HepG2 (cell line): ENCODE measurements at regions not wholly inside any gene's neighbourhood (a gene's known extent, or its start where the extent isn't known, plus 50 kb on each side); places are given as distances from the start of the nearest gene placed in this dataset.

Experiments used
- ATAC-seq: fragments of 200-7000 bp; cut with Tn5 transposase; 3 replicates; pipeline ENCODE4 v1.9.1; 2020; ENCODE audit warnings: mild to moderate bottlenecking, moderate library complexity
- BruUV-seq: library from RNA; stranded (reverse); fragments of 400-500 nt; replicated peaks from 2 replicates; lab custom pipeline; 2021; lab: Mats Ljungman, UMichigan
- CTCF ChIA-PET: fragments of 300-600 bp; formaldehyde crosslinking; extraction: SDS; loops from one replicate; lab custom pipeline; 2021; ENCODE audit warnings: low total read pairs, inconsistent platforms, low intra/inter-chr PET ratio; lab: Yijun Ruan, JAX
- POLR2A ChIA-PET: fragments of 350-600 bp; sonication (Branson Sonifier 250); formaldehyde crosslinking; loops from one replicate; lab custom pipeline; 2020; ENCODE audit warnings: antibody characterized with exemption, inconsistent platforms; lab: Yijun Ruan, JAX
- DNase-seq: peaks from one replicate; pipeline ENCODE4 v3.0.0-alpha.2; 2015; ENCODE audit warnings: low spot score
- FAIRE-seq: peaks from 3 replicates; lab custom pipeline; 2011; peaks lifted over from hg19 to GRCh38; lab: Jason Lieb, UNC
- H2AFZ ChIP-seq: one replicate; pipeline ENCODE4 v1.6.1; 2011; ENCODE audit warnings: low read length, inconsistent platforms
- H3K27ac ChIP-seq: fragments of 300-600 bp; 3 replicates; pipeline ENCODE4 v1.8.0; 2011; ENCODE audit warnings: mixed run types, mild to moderate bottlenecking, mixed read lengths, low read length, inconsistent platforms; ENCODE audit not compliant: insufficient read depth; ENCODE audit errors: extremely low read length
- H3K27me3 ChIP-seq, 2 experiments: fragments of 200-600 bp in 1 of 2; 2 replicates in 1 of 2; 3 replicates in 1 of 2; pipeline versions ENCODE4 v1.6.0 to v1.8.0; 2011; ENCODE audit warnings: low read length in 2 of 2, mild to moderate bottlenecking in 2 of 2, moderate library complexity in 2 of 2, inconsistent platforms in 1 of 2; ENCODE audit not compliant: insufficient read depth in 2 of 2, control insufficient read depth in 1 of 2
- H3K36me3 ChIP-seq, 2 experiments: fragments of 200-600 bp in 1 of 2; replicated peaks in 1 of 2; 2 replicates in 1 of 2; 3 replicates in 1 of 2; pipeline versions ENCODE4 v1.5.1 to v1.8.0; 2011; ENCODE audit warnings: low read length in 2 of 2, inconsistent platforms in 1 of 2; ENCODE audit not compliant: insufficient read depth in 2 of 2, control insufficient read depth in 1 of 2
- H3K4me1 ChIP-seq: 2 replicates; pipeline ENCODE4 v1.5.1; 2012; ENCODE audit warnings: low read length, inconsistent platforms; ENCODE audit not compliant: insufficient read depth
- H3K4me2 ChIP-seq: 2 replicates; pipeline ENCODE4 v1.6.0; 2011; ENCODE audit warnings: low read depth, low read length, inconsistent platforms
- H3K4me3 ChIP-seq, 3 experiments: fragments of 200-600 bp in 1 of 3; sonication (generic), shearing (Covaris generic) in 1 of 3; replicated peaks in 1 of 3; 2 replicates each; pipeline ENCODE4 v1.5.1; 2011 to 2016; ENCODE audit warnings: low read length in 3 of 3, inconsistent platforms in 2 of 3, low read depth in 2 of 3, mild to moderate bottlenecking in 2 of 3, control low read depth in 1 of 3, mixed read lengths in 1 of 3; ENCODE audit not compliant: insufficient read depth in 1 of 3
- H3K79me2 ChIP-seq: one replicate; pipeline ENCODE4 v1.6.1; 2011; ENCODE audit warnings: low read length, inconsistent platforms; ENCODE audit not compliant: insufficient read depth
- H3K9ac ChIP-seq: 2 replicates; pipeline ENCODE4 v1.6.0; 2011; ENCODE audit warnings: mild to moderate bottlenecking, low read depth, low read length, inconsistent platforms; ENCODE audit not compliant: insufficient read depth
- H3K9me3 ChIP-seq: 2 replicates; pipeline ENCODE4 v1.5.1; 2012; ENCODE audit warnings: mild to moderate bottlenecking, low read length
- H4K20me1 ChIP-seq: 2 replicates; pipeline ENCODE4 v1.6.0; 2011; ENCODE audit warnings: inconsistent platforms, mild to moderate bottlenecking, low read length, moderate library complexity; ENCODE audit not compliant: insufficient read depth
- ATF7 ChIP-seq, 2 experiments: fragments of 450-650 bp in 1 of 2; sonication (generic) in 1 of 2; formaldehyde crosslinking in 1 of 2; IDR thresholded peaks; 2 replicates each; pipeline versions ENCODE4 v1.4.0 to v1.6.1; 2016 to 2020; ENCODE audit warnings: antibody characterized with exemption in 1 of 2, mild to moderate bottlenecking in 1 of 2, missing genetic modification reagents in 1 of 2
- CBFB ChIP-seq: sonication (generic); formaldehyde crosslinking; IDR thresholded peaks from 2 replicates; pipeline ENCODE4 v1.4.0; 2020; ENCODE audit warnings: missing genetic modification reagents
- IRF1 ChIP-seq: sonication (generic); formaldehyde crosslinking; IDR thresholded peaks from 2 replicates; pipeline ENCODE4 v1.4.0; 2020; ENCODE audit warnings: low read depth, mild to moderate bottlenecking, missing genetic modification reagents
- MIER2 ChIP-seq: IDR thresholded peaks from 2 replicates; pipeline ENCODE4 v1.6.1; 2016; ENCODE audit warnings: missing biosample characterization, missing genetic modification reagents
- MYPOP ChIP-seq: sonication (generic); formaldehyde crosslinking; IDR thresholded peaks from 2 replicates; pipeline ENCODE4 v1.8.1; 2023; ENCODE audit warnings: mild to moderate bottlenecking, moderate library complexity, missing genetic modification reagents
- ZBTB25 ChIP-seq: IDR thresholded peaks from 2 replicates; pipeline ENCODE4 v1.6.1; 2018; ENCODE audit warnings: missing genetic modification reagents
- ZEB1 ChIP-seq: IDR thresholded peaks from 2 replicates; pipeline ENCODE4 v1.6.1; 2012; ENCODE audit warnings: mild to moderate bottlenecking, low read depth, inconsistent platforms; ENCODE audit not compliant: insufficient replicate concordance
- ZNF121 ChIP-seq: sonication (generic); formaldehyde crosslinking; IDR thresholded peaks from 2 replicates; pipeline ENCODE4 v1.5.0; 2020; ENCODE audit warnings: mild to moderate bottlenecking, missing genetic modification reagents
- ZNF225 ChIP-seq: sonication (generic); formaldehyde crosslinking; IDR thresholded peaks from 2 replicates; pipeline ENCODE4 v1.4.0; 2020; ENCODE audit warnings: mild to moderate bottlenecking, missing genetic modification reagents
- ZNF280D ChIP-seq: sonication (generic); formaldehyde crosslinking; IDR thresholded peaks from 2 replicates; pipeline ENCODE4 v1.5.1; 2020; ENCODE audit warnings: mild to moderate bottlenecking, missing genetic modification reagents
- WGBS: methylation state at CpG from one replicate; pipeline ENCODE4 v1.1.6; 2017; ENCODE audit warnings: low lambda C conversion rate; 5-methylcytosine and 5-hydroxymethylcytosine counted together
- in situ Hi-C: cut with HindIII; loops from 2 replicates; pipeline ENCODE4 v1.10.0; 2017; ENCODE audit warnings: low pct_unique_long_range_greater_than_20kb; ENCODE audit not compliant: extremely low pct_ligation_motif_present
- intact Hi-C: fragments of 100-400 bp; cut with micrococcal nuclease; formaldehyde crosslinking; loops from one replicate; pipeline ENCODE4 v1.10.0; 2022; ENCODE audit not compliant: unreplicated experiment

GRCh38 chr3:191087391-191087790, 111.7 kb upstream of the OSTN start:
- Histone ChIP-seq H3K36me3 (no peaks in the 10 kb centered on the region), H3K27me3 (no peaks in the 10 kb centered on the region), H3K27ac (no peak overlapping the region), H3K79me2 (no peaks in the 10 kb centered on the region), H3K4me2 (no peak overlapping the region), H3K9me3 (no peaks in the 10 kb centered on the region), H3K9ac (no peak overlapping the region), H3K4me1 (no peaks in the 10 kb centered on the region), H2AFZ (no peak overlapping the region), H4K20me1 (no peaks in the 10 kb centered on the region), H3K4me3 (no peak overlapping the region)
- DNase-seq (no peak), ATAC-seq (no peak), FAIRE-seq (no peak)
- intact Hi-C loops = no loop called here
- POLR2A ChIA-PET = no interaction called here
- CTCF ChIA-PET = no interaction called here
- BruUV-seq = no TSS peak
- TF ChIP-seq ZNF121 (CRISPR knock-in tag) (no peak), ATF7 (IDR thresholded peaks at IDR 0.05) (no peak), ATF7 (CRISPR knock-in tag; IDR thresholded peaks at IDR 0.05) (no peak), ZNF280D (CRISPR knock-in tag) (no peak), MYPOP (CRISPR knock-in tag) (no peak), MIER2 (CRISPR knock-in tag) (no peak), ZBTB25 (CRISPR knock-in tag) (no peak), IRF1 (no peak), CBFB (CRISPR knock-in tag) (no peak), ZNF225 (CRISPR knock-in tag) (no peak), ZEB1 (no peak)
- in situ Hi-C loops = no loop called here
- WGBS = 8% methylated on average over 3 of the region's 3 CpGs
